H9 (cell line): ENCODE measurements at regions not wholly inside any gene's neighbourhood (a gene's known extent, or its start where the extent isn't known, plus 50 kb on each side); places are given as distances from the start of the nearest gene placed in this dataset.

Experiments
- DNase-seq: peaks from one replicate; pipeline ENCODE4 v3.0.0-alpha.2; 2017
- H2AFZ ChIP-seq: one replicate; pipeline ENCODE4 v1.6.1; 2013; ENCODE audit warnings: mild to moderate bottlenecking, low read length, control low read depth, moderate library complexity
- H2AK5ac ChIP-seq: 2 replicates; pipeline ENCODE4 v1.6.1; 2013; ENCODE audit warnings: low read length, control low read depth, mixed read lengths; ENCODE audit not compliant: insufficient read length
- H2BK120ac ChIP-seq: one replicate; pipeline ENCODE4 v1.6.1; 2013; ENCODE audit warnings: low read depth, mild to moderate bottlenecking, low read length, control low read depth, inconsistent platforms; ENCODE audit not compliant: poor library complexity, severe bottlenecking
- H2BK12ac ChIP-seq: 2 replicates; pipeline ENCODE4 v1.6.1; 2013; ENCODE audit warnings: low read length, control low read depth, mixed read lengths, low read depth; ENCODE audit not compliant: insufficient read length
- H2BK15ac ChIP-seq: 2 replicates; pipeline ENCODE4 v1.6.1; 2013; ENCODE audit warnings: low read depth, low read length, control low read depth
- H2BK20ac ChIP-seq: one replicate; pipeline ENCODE4 v1.6.1; 2013; ENCODE audit warnings: low read depth, mild to moderate bottlenecking, low read length, control low read depth, inconsistent platforms; ENCODE audit not compliant: poor library complexity, severe bottlenecking
- H2BK5ac ChIP-seq: 2 replicates; pipeline ENCODE4 v1.6.1; 2013; ENCODE audit warnings: low read length, control low read depth, mixed read lengths; ENCODE audit not compliant: insufficient read length
- H3K14ac ChIP-seq: 2 replicates; pipeline ENCODE4 v1.6.1; 2013; ENCODE audit warnings: low read length, control low read depth; ENCODE audit not compliant: insufficient read depth
- H3K18ac ChIP-seq: 2 replicates; pipeline ENCODE4 v1.6.1; 2013; ENCODE audit warnings: low read depth, mild to moderate bottlenecking, mixed read lengths, low read length, control low read depth; ENCODE audit not compliant: insufficient read length
- H3K23ac ChIP-seq: 2 replicates; pipeline ENCODE4 v1.6.1; 2013; ENCODE audit warnings: low read length, control low read depth, mixed read lengths, low read depth; ENCODE audit not compliant: insufficient read length
- H3K23me2 ChIP-seq: 2 replicates; pipeline ENCODE4 v1.6.1; 2013; ENCODE audit warnings: low read depth, mild to moderate bottlenecking, mixed read lengths, low read length, control low read depth; ENCODE audit not compliant: insufficient read length, poor library complexity, severe bottlenecking
- H3K27ac ChIP-seq: 2 replicates; pipeline ENCODE4 v1.5.1; 2013; ENCODE audit warnings: low read length, control low read depth, mixed read lengths, low read depth; ENCODE audit not compliant: insufficient read length
- H3K27me3 ChIP-seq: 2 replicates; pipeline ENCODE4 v1.6.1; 2013; ENCODE audit warnings: low read length, control low read depth, inconsistent platforms; ENCODE audit not compliant: insufficient read depth
- H3K4ac ChIP-seq: 2 replicates; pipeline ENCODE4 v1.6.1; 2013; ENCODE audit warnings: low read depth, mild to moderate bottlenecking, control low read depth, inconsistent platforms, low read length, moderate library complexity
- H3K4me1 ChIP-seq: 2 replicates; pipeline ENCODE4 v1.6.1; 2013; ENCODE audit warnings: low read length, control low read depth, inconsistent platforms; ENCODE audit not compliant: insufficient read depth
- H3K4me2 ChIP-seq: 2 replicates; pipeline ENCODE4 v1.6.1; 2013; ENCODE audit warnings: low read length, control low read depth, mixed read lengths; ENCODE audit not compliant: insufficient read length, insufficient read depth
- H3K56ac ChIP-seq: 2 replicates; pipeline ENCODE4 v1.6.1; 2013; ENCODE audit warnings: low read depth, mild to moderate bottlenecking, mixed read lengths, low read length, control low read depth; ENCODE audit not compliant: insufficient read length
- H3K79me1 ChIP-seq: 2 replicates; pipeline ENCODE4 v1.6.1; 2013; ENCODE audit warnings: low read depth, mild to moderate bottlenecking, moderate library complexity, low read length, control low read depth, inconsistent platforms; ENCODE audit not compliant: insufficient read depth, poor library complexity, severe bottlenecking
- H3K79me2 ChIP-seq: 2 replicates; pipeline ENCODE4 v1.6.1; 2013; ENCODE audit warnings: low read length, control low read depth, inconsistent platforms; ENCODE audit not compliant: insufficient read depth
- H3K9ac ChIP-seq: 2 replicates; pipeline ENCODE4 v1.6.1; 2013; ENCODE audit warnings: low read length, control low read depth, mixed read lengths; ENCODE audit not compliant: insufficient read length; ENCODE audit errors: extremely low read depth
- H3K9me3 ChIP-seq: one replicate; pipeline ENCODE4 v1.6.1; 2013; ENCODE audit warnings: low read depth, low read length, inconsistent platforms; ENCODE audit not compliant: control insufficient read depth
- H3T11ph ChIP-seq: one replicate; pipeline ENCODE4 v1.6.1; 2013; ENCODE audit warnings: mild to moderate bottlenecking, low read length, control low read depth, inconsistent platforms
- H4K20me1 ChIP-seq: one replicate; pipeline ENCODE4 v1.6.1; 2013; ENCODE audit not compliant: control insufficient read depth, insufficient read length, insufficient read depth
- H4K5ac ChIP-seq: 2 replicates; pipeline ENCODE4 v1.6.1; 2013; ENCODE audit warnings: low read depth, mild to moderate bottlenecking, mixed read lengths, low read length, control low read depth; ENCODE audit not compliant: insufficient read length
- H4K8ac ChIP-seq: replicated peaks from 2 replicates; pipeline ENCODE4 v1.6.1; 2013; ENCODE audit warnings: low read length, control low read depth, mixed read lengths, low read depth; ENCODE audit not compliant: insufficient read length
- H4K91ac ChIP-seq: 2 replicates; pipeline ENCODE4 v1.6.1; 2013; ENCODE audit warnings: low read depth, mild to moderate bottlenecking, moderate library complexity, mixed read lengths, low read length, control low read depth; ENCODE audit not compliant: insufficient read length
- H3K27ac Mint-ChIP-seq, 3 experiments: 2 replicates in 2 of 3; 3 replicates in 1 of 3; pipeline ENCODE4 v1.8.0; 2020 to 2021; ENCODE audit warnings: mixed read lengths in 3 of 3, mild to moderate bottlenecking in 1 of 3, moderate library complexity in 1 of 3
- H3K27me3 Mint-ChIP-seq: 2 replicates; pipeline ENCODE4 v1.8.0; 2021; ENCODE audit warnings: low read depth, mild to moderate bottlenecking, moderate library complexity, mixed read lengths
- H3K36me3 Mint-ChIP-seq, 3 experiments: 2 replicates in 2 of 3; 3 replicates in 1 of 3; pipeline ENCODE4 v1.8.0; 2020 to 2021; ENCODE audit warnings: low read depth in 3 of 3, mixed read lengths in 3 of 3; ENCODE audit not compliant: insufficient read depth in 1 of 3
- H3K4me1 Mint-ChIP-seq, 2 experiments: 2 replicates each; pipeline ENCODE4 v1.8.0; 2020; ENCODE audit warnings: mixed read lengths in 2 of 2
- H3K4me3 Mint-ChIP-seq, 2 experiments: 2 replicates in 1 of 2; 3 replicates in 1 of 2; pipeline ENCODE4 v1.8.0; 2020 to 2021; ENCODE audit warnings: mild to moderate bottlenecking in 2 of 2, mixed read lengths in 2 of 2, moderate library complexity in 1 of 2
- H3K9me3 Mint-ChIP-seq, 2 experiments: 2 replicates in 1 of 2; 3 replicates in 1 of 2; pipeline ENCODE4 v1.8.0; 2020; ENCODE audit warnings: mild to moderate bottlenecking in 2 of 2, mixed read lengths in 2 of 2, moderate library complexity in 1 of 2
- CTCF ChIP-seq: fragments of 200-600 bp; sonication (generic); conservative IDR thresholded peaks from 3 replicates; pipeline ENCODE4 v1.8.0; 2021; ENCODE audit warnings: antibody characterized with exemption, mild to moderate bottlenecking
- WGBS: extraction: QIAGEN DNeasy Blood & Tissue Kit; methylation state at CpG from one replicate; pipeline ENCODE4 v1.1.7; 2013; ENCODE audit warnings: missing lambda C conversion rate, low lambda C conversion rate, mixed read lengths; ENCODE audit not compliant: insufficient read length; ENCODE audit errors: extremely low coverage; 5-methylcytosine and 5-hydroxymethylcytosine counted together

- Histone ChIP-seq H2BK120ac (no peak overlapping the region), H3K18ac (no peak overlapping the region), H3K23ac (no peak overlapping the region), H3K4ac (no peak overlapping the region), H2BK15ac (no peak overlapping the region), H2AK5ac (no peak overlapping the region), H2AFZ (no peak overlapping the region), H3K9ac (no peak overlapping the region), H2BK20ac (no peak overlapping the region), H3K9me3 (no peaks in the 10 kb centered on the region), H4K5ac (no peak overlapping the region), H4K20me1 (no peaks in the 10 kb centered on the region), H3K27ac (no peak overlapping the region), H3K4me1 (no peaks in the 10 kb centered on the region), H3K4me2 (no peak overlapping the region), H3K79me1 (no peaks in the 10 kb centered on the region), H4K8ac (no peak overlapping the region), H3K79me2 (no peaks in the 10 kb centered on the region), H3K14ac (no peak overlapping the region), H3T11ph (no peak overlapping the region), H2BK5ac (no peak overlapping the region), H2BK12ac (no peak overlapping the region), H4K91ac (no peak overlapping the region), H3K56ac (no peak overlapping the region), H3K23me2 (no peaks in the 10 kb centered on the region), H3K27me3 (no peaks in the 10 kb centered on the region)
- H3K27ac Mint-ChIP-seq, result no peak overlapping the region
- no peaks in the 10 kb centered on the region for H3K9me3 Mint-ChIP-seq
- no peak for DNase-seq
- no peak overlapping the region for H3K4me3 Mint-ChIP-seq
- no peaks in the 10 kb centered on the region for H3K36me3 Mint-ChIP-seq
- no peak for TF ChIP-seq CTCF
- WGBS, result 100% methylated on average over 1 of the region's 2 CpGs
- no peaks in the 10 kb centered on the region for H3K27me3 Mint-ChIP-seq
- H3K4me1 Mint-ChIP-seq, result no peaks in the 10 kb centered on the region
Observed at GRCh38 chr1:199197695-199198094, 558.9 kb downstream of the PTPRC start.
